Skeletal muscle tissue (tissue), 3 donors: ENCODE measurements at regions not wholly inside any gene's neighbourhood (a gene's known extent, or its start where the extent isn't known, plus 50 kb on each side); places are given as distances from the start of the nearest gene placed in this dataset.
"Not testable (repeated sequence)": the region's sequence is repeated elsewhere in the genome, so short reads cannot be mapped to it uniquely, and the experiment has no call there.

Experiments used
- H3K27ac ChIP-seq: one replicate; pipeline ENCODE4 v1.7.0; 2013; ENCODE audit warnings: mild to moderate bottlenecking, low read depth, low read length, inconsistent platforms
- H3K27me3 ChIP-seq, 3 donors: one replicate each; pipeline ENCODE4 v1.7.0; 2013; ENCODE audit warnings: low read length in 3 of 3; ENCODE audit not compliant: control insufficient read depth in 3 of 3, insufficient read depth in 3 of 3
- H3K36me3 ChIP-seq, 3 donors: one replicate each; pipeline ENCODE4 v1.7.0; 2013; ENCODE audit warnings: low read length in 3 of 3; ENCODE audit not compliant: control insufficient read depth in 3 of 3, insufficient read depth in 3 of 3
- H3K4me1 ChIP-seq, 3 donors: one replicate each; pipeline ENCODE4 v1.7.0; 2013; ENCODE audit warnings: low read length in 3 of 3, mild to moderate bottlenecking in 3 of 3; ENCODE audit not compliant: control insufficient read depth in 3 of 3, insufficient read depth in 3 of 3
- H3K4me3 ChIP-seq, 3 donors: one replicate each; pipeline ENCODE4 v1.7.0; 2013; ENCODE audit warnings: low read length in 3 of 3
- H3K9ac ChIP-seq, 3 donors: one replicate each; pipeline ENCODE4 v1.7.0; 2013; ENCODE audit warnings: low read length in 3 of 3, mild to moderate bottlenecking in 3 of 3, moderate library complexity in 2 of 3, low read depth in 1 of 3
- H3K9me3 ChIP-seq, 3 donors: one replicate each; pipeline ENCODE4 v1.7.0; 2013; ENCODE audit warnings: low read length in 3 of 3; ENCODE audit not compliant: control insufficient read depth in 3 of 3
- donor health status: Osteomylitis.

- Histone ChIP-seq H3K9ac (no peak overlapping the region), H3K9me3 (no peaks in the 10 kb centered on the region), H3K4me3 (no peak overlapping the region), H3K36me3 (no peaks in the 10 kb centered on the region), H3K27ac (no peak overlapping the region), H3K27me3 (no peaks in the 10 kb centered on the region), H3K4me1 (no peaks in the 10 kb centered on the region)
These were observed 162.9 kb upstream of the FGF13 start for GRCh38 chrX:138874271-138874935.

GRCh38 chrX:138873640-138874039, 162.1 kb upstream of the FGF13 start:
- not testable (repeated sequence) for H3K27me3 ChIP-seq, H3K27ac ChIP-seq, H3K36me3 ChIP-seq, H3K9ac ChIP-seq, H3K9me3 ChIP-seq, H3K4me3 ChIP-seq, H3K4me1 ChIP-seq

DNA sequence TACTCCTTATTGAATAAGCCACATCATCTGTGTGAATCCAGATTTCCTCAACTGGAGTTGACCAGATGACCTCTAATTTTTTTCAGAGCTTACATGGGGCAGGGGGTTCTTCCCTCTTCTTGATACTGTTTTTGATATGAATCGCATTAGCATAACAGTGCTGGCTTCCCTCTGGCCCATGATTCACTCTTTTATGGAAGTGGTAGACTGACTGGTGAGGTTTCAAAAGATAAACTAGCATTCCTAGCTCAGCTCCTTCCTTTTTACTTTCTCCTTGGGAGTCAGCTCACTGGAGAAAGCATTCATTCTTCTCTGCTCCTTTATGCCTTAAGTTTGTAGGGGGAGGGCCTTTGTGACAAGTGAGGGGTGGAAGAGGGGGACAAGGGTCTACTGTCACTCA, 161.0 kb upstream of the FGF13 start:
- no peaks in the 10 kb centered on the region for H3K36me3 ChIP-seq
- H3K27me3 ChIP-seq, result no peaks in the 10 kb centered on the region
- H3K4me3 ChIP-seq, result no peak overlapping the region
- H3K9ac ChIP-seq, result no peak overlapping the region
- H3K9me3 ChIP-seq, result no peaks in the 10 kb centered on the region
- no peak overlapping the region for H3K27ac ChIP-seq
- H3K4me1 ChIP-seq, result no peaks in the 10 kb centered on the region

- Histone ChIP-seq H3K4me1 (no peaks in the 10 kb centered on the region), H3K27me3 (no peaks in the 10 kb centered on the region), H3K4me3 (no peak overlapping the region), H3K27ac (no peak overlapping the region), H3K36me3 (no peaks in the 10 kb centered on the region), H3K9ac (no peak overlapping the region), H3K9me3 (no peaks in the 10 kb centered on the region)
These were observed 160.2 kb upstream of the FGF13 start for GRCh38 chrX:138871739-138872138.

DNA sequence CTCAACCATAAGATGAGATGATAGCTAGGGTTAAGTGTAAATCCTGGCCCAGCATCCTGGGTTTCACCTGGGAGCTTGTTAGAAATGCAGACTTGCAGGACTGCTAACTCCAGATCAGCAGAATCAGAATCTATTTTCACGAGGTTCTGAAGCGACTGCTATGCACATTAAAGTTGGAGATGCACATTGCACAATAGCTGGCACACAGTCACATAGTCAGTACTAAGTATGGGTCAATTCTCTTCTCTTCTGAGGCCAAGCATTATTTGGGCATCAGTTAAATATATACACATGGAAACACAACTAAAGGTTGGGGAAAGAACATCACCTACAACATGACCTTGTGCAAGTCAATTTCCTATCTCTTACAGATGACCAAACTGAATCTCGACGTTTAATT, 155.1 kb upstream of the FGF13 start:
- no peak overlapping the region for H3K27ac ChIP-seq
- no peaks in the 10 kb centered on the region for H3K36me3 ChIP-seq
- no peaks in the 10 kb centered on the region for H3K4me1 ChIP-seq
- no peaks in the 10 kb centered on the region for H3K9me3 ChIP-seq
- H3K9ac ChIP-seq, result no peak overlapping the region
- no peak overlapping the region for H3K4me3 ChIP-seq
- no peaks in the 10 kb centered on the region for H3K27me3 ChIP-seq

DNA sequence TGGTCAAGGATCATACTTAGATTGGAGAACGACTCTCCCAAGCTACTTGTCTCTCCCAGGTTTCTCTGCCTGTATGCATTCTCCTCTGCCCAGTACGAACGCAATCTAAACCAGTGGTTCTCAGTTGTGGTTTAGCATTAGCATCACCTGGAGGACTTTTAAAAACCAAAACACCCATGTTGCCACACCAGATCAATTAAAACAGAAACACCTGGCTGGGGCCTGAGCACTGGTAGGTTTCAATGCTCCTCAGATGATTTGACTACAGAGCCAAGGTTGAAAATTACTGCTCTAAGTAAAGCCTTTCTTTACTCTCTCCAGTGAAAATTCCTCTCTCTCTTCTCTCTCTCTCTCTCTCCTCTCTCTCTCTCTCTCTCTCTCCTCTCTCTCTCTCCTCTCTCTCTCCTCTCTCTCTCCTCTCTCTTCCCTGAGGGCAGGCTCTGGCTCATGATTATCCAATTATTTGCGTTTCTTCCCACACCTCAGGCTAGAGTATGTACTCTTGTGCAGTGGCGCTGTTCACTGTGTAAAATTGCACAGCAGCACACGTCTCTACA, 153.7 kb upstream of the FGF13 start:
- Histone ChIP-seq H3K36me3 (no peaks in the 10 kb centered on the region), H3K27me3 (no peaks in the 10 kb centered on the region), H3K9ac (no peak overlapping the region), H3K4me3 (no peak overlapping the region), H3K27ac (no peak overlapping the region), H3K9me3 (no peaks in the 10 kb centered on the region), H3K4me1 (no peaks in the 10 kb centered on the region)

- Histone ChIP-seq H3K27me3 (no peaks in the 10 kb centered on the region), H3K27ac (no peak overlapping the region), H3K36me3 (no peaks in the 10 kb centered on the region), H3K9me3 (no peaks in the 10 kb centered on the region), H3K4me3 (no peak overlapping the region), H3K4me1 (no peaks in the 10 kb centered on the region), H3K9ac (no peak overlapping the region)
These were observed 147.9 kb upstream of the FGF13 start for GRCh38 chrX:138859421-138859820.

DNA sequence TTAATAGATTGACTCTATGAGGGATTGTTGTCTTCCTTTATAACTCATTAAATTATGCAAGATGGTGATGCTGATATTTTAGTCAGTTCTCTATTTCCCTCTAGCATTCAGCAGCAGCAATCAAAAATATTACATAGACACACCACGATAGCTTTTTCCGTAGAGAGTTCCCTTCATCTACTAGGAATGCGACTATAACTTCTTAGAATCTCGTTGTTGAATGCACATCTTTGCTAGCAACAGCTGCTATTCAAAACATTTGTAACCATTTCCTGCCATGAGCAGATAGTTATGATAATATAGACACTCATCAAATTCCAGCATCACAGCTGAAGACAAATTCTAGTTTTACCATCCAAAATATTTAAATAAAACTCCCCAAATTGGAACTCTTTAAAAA, 147.4 kb upstream of the FGF13 start:
- Histone ChIP-seq H3K27me3 (no peaks in the 10 kb centered on the region), H3K36me3 (no peaks in the 10 kb centered on the region), H3K4me1 (no peaks in the 10 kb centered on the region), H3K9me3 (no peaks in the 10 kb centered on the region), H3K9ac (no peak overlapping the region), H3K4me3 (no peak overlapping the region), H3K27ac (no peak overlapping the region)

DNA sequence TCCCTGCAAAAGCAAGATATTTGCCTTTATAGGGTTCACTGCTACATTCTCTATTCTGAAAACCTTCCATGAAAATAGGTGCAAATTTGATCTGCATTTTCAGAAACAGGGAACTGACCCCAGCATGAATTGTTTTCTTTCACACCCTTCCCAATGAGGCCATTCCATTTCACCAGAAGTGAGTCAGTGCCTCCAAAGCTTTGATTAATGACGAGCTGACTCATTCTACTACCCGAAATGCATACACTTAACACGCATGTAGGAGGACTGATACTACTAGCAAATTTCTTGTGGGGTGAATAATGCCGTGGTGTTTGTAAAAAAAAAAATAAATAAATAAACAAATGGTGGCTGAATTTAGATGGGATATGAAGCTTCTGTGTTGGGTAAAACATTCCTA, 146.9 kb upstream of the FGF13 start:
- H3K36me3 ChIP-seq, result no peaks in the 10 kb centered on the region
- no peaks in the 10 kb centered on the region for H3K4me1 ChIP-seq
- H3K9me3 ChIP-seq, result no peaks in the 10 kb centered on the region
- no peak overlapping the region for H3K9ac ChIP-seq
- no peaks in the 10 kb centered on the region for H3K27me3 ChIP-seq
- no peak overlapping the region for H3K4me3 ChIP-seq
- no peak overlapping the region for H3K27ac ChIP-seq

- Histone ChIP-seq H3K36me3 (no peaks in the 10 kb centered on the region), H3K9me3 (no peaks in the 10 kb centered on the region), H3K4me3 (no peak overlapping the region), H3K27ac (no peak overlapping the region), H3K9ac (no peak overlapping the region), H3K4me1 (no peaks in the 10 kb centered on the region), H3K27me3 (no peaks in the 10 kb centered on the region)
These were observed 145.5 kb upstream of the FGF13 start for GRCh38 chrX:138856881-138857604.
